Common myeloid progenitor, CD34-positive (primary cell): ENCODE measurements at regions not wholly inside any gene's neighbourhood (a gene's known extent, or its start where the extent isn't known, plus 50 kb on each side); places are given as distances from the start of the nearest gene placed in this dataset.

Experiments
- CTCF ChIA-PET: fragments of 350-600 bp; sonication (Branson Sonifier 250); formaldehyde crosslinking; loops from one replicate; lab custom pipeline; 2021; ENCODE audit warnings: antibody characterized with exemption; lab: Charles Lee
- POLR2A ChIA-PET: fragments of 350-600 bp; sonication (Branson Sonifier 250); formaldehyde crosslinking; loops from one replicate; lab custom pipeline; 2021; ENCODE audit warnings: antibody characterized with exemption; lab: Charles Lee
- DNase-seq, 3 donors: peaks; one replicate each; pipeline versions ENCODE4 v3.0.0 to v3.0.0-alpha.2; 2013
- H3K27ac ChIP-seq, 2 experiments: 1 replicate in 1 of 2; 2 replicates in 1 of 2; pipeline ENCODE4 v1.7.0; 2013; ENCODE audit warnings: inconsistent platforms in 2 of 2, low read length in 2 of 2, mild to moderate bottlenecking in 2 of 2, low read depth in 1 of 2, moderate library complexity in 1 of 2; ENCODE audit not compliant: severe bottlenecking in 2 of 2, insufficient read depth in 1 of 2, poor library complexity in 1 of 2
- H3K27me3 ChIP-seq, 5 experiments: replicated peaks in 2 of 5; 1 replicate in 3 of 5; 2 replicates in 2 of 5; pipeline versions ENCODE4 v1.6.1 to v1.7.0; 2013; ENCODE audit warnings: low read length in 4 of 5, mild to moderate bottlenecking in 2 of 5, moderate library complexity in 2 of 5, inconsistent platforms in 1 of 5; ENCODE audit not compliant: insufficient read depth in 5 of 5, control insufficient read depth in 4 of 5
- H3K36me3 ChIP-seq, 4 experiments: 1 replicate in 2 of 4; 2 replicates in 2 of 4; pipeline versions ENCODE4 v1.6.1 to v1.7.0; 2013; ENCODE audit warnings: low read length in 3 of 4, control low read depth in 1 of 4, mild to moderate bottlenecking in 1 of 4; ENCODE audit not compliant: control insufficient read depth in 4 of 4, insufficient read depth in 4 of 4
- H3K4me1 ChIP-seq, 4 experiments: 1 replicate in 3 of 4; 2 replicates in 1 of 4; pipeline versions ENCODE4 v1.6.1 to v1.7.1; 2013; ENCODE audit warnings: low read length in 3 of 4, mild to moderate bottlenecking in 3 of 4, control low read depth in 1 of 4, inconsistent platforms in 1 of 4, moderate library complexity in 1 of 4; ENCODE audit not compliant: control insufficient read depth in 4 of 4, insufficient read depth in 4 of 4; ENCODE audit errors: control extremely low read depth in 1 of 4
- H3K4me3 ChIP-seq, 7 experiments: 1 replicate in 4 of 7; 2 replicates in 3 of 7; pipeline versions ENCODE4 v1.5.1 to v1.7.0; 2013; ENCODE audit warnings: mild to moderate bottlenecking in 7 of 7, low read length in 6 of 7, moderate library complexity in 6 of 7, inconsistent platforms in 2 of 7, low read depth in 2 of 7, control low read depth in 1 of 7; ENCODE audit not compliant: insufficient read depth in 4 of 7, control insufficient read depth in 1 of 7; ENCODE audit errors: extremely low read depth in 1 of 7
- H3K9me3 ChIP-seq, 5 experiments: 1 replicate in 4 of 5; 2 replicates in 1 of 5; pipeline versions ENCODE4 v1.6.1 to v1.7.1; 2013; ENCODE audit warnings: low read length in 4 of 5, mild to moderate bottlenecking in 2 of 5, inconsistent platforms in 1 of 5, low read depth in 1 of 5, moderate library complexity in 1 of 5; ENCODE audit not compliant: control insufficient read depth in 4 of 5, insufficient read depth in 2 of 5; ENCODE audit errors: control extremely low read depth in 1 of 5
- WGBS: methylation state at CpG from one replicate; pipeline ENCODE4 v1.1.5; 2013; ENCODE audit not compliant: insufficient coverage; 5-methylcytosine and 5-hydroxymethylcytosine counted together

DNA sequence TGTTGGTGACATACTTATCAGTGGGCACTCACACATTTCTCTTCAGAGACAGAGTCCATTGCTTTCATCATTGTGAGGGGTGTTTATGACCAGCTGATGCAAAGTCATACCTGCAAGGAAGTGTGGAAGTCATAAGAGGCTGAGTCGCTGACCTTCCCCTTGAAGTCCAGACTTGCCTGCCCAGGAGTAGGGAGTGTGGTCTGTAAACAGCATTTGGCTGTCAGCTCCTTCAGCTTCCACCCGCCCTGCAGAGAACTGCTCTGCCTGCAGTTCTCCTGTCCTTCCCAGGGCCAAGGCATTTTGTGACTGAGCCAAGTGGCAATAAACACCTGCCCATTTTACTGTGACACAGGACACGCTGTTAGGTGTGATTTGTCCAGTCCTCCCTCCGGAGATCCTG, 801.3 kb downstream of the BCL11B start:
- Histone ChIP-seq H3K4me1 (no peaks in the 10 kb centered on the region), H3K9me3 (peaks cover 0 to 3% (median 0%) of the 10 kb centered on the region in 5 experiments), H3K27ac (no peak overlapping the region), H3K27me3 (no peaks in the 10 kb centered on the region), H3K4me3 (no peak overlapping the region), H3K36me3 (no peaks in the 10 kb centered on the region)
- WGBS = 90% methylated on average over 4 of the region's 4 CpGs
- ChIA-PET POLR2A (no interaction called here), CTCF (no interaction called here)
- no peak for DNase-seq

GRCh38 chr14:98474900-98475299, 797.1 kb downstream of the BCL11B start:
- no peak for DNase-seq
- Histone ChIP-seq H3K36me3 (no peaks in the 10 kb centered on the region), H3K27ac (no peak overlapping the region), H3K4me3 (no peak overlapping the region), H3K4me1 (no peaks in the 10 kb centered on the region), H3K9me3 (no peaks in the 10 kb centered on the region), H3K27me3 (no peaks in the 10 kb centered on the region)
- CTCF ChIA-PET = no interaction called here
- 93% methylated on average over 2 of the region's 2 CpGs for WGBS
- POLR2A ChIA-PET = no interaction called here

GRCh38 chr14:98477935-98478334, 794.1 kb downstream of the BCL11B start:
- H3K36me3 ChIP-seq = no peaks in the 10 kb centered on the region
- H3K4me1 ChIP-seq = no peaks in the 10 kb centered on the region
- no peaks in the 10 kb centered on the region for H3K27me3 ChIP-seq
- 98% methylated on average over 4 of the region's 5 CpGs for WGBS
- no peaks in the 10 kb centered on the region for H3K9me3 ChIP-seq
- ChIA-PET POLR2A (no interaction called here), CTCF (no interaction called here)
- no peak for DNase-seq
- no peak overlapping the region for H3K4me3 ChIP-seq
- H3K27ac ChIP-seq = no peak overlapping the region

- peaks cover 0 to 3% (median 0%) of the 10 kb centered on the region in 5 experiments for H3K9me3 ChIP-seq
- no peaks in the 10 kb centered on the region for H3K4me1 ChIP-seq
- no peak overlapping the region for H3K27ac ChIP-seq
- POLR2A ChIA-PET = no interaction called here
- no peak overlapping the region for H3K4me3 ChIP-seq
- CTCF ChIA-PET = no interaction called here
- WGBS = no CpG with 5 or more reads among the region's 4 CpGs
- no peaks in the 10 kb centered on the region for H3K27me3 ChIP-seq
- no peak for DNase-seq
- H3K36me3 ChIP-seq = no peaks in the 10 kb centered on the region
These were observed 782.9 kb downstream of the BCL11B start for GRCh38 chr14:98489115-98489514.

- CTCF ChIA-PET = no interaction called here
- POLR2A ChIA-PET = no interaction called here
- Histone ChIP-seq H3K9me3 (peaks cover 0 to 3% (median 0%) of the 10 kb centered on the region in 5 experiments), H3K4me3 (no peak overlapping the region), H3K27me3 (peaks cover 0 to 3% (median 0%) of the 10 kb centered on the region in 5 experiments), H3K27ac (no peak overlapping the region), H3K4me1 (no peaks in the 10 kb centered on the region), H3K36me3 (no peaks in the 10 kb centered on the region)
- WGBS = 97% methylated on average over 3 of the region's 5 CpGs
- DNase-seq = no peak
These were observed 777.4 kb downstream of the BCL11B start for GRCh38 chr14:98494582-98494981.

GRCh38 chr14:98498019-98498885, 773.7 kb downstream of the BCL11B start:
- H3K4me3 ChIP-seq = no peak overlapping the region
- no peaks in the 10 kb centered on the region for H3K36me3 ChIP-seq
- DNase-seq = no peak
- peaks cover 0 to 3% (median 0%) of the 10 kb centered on the region in 5 experiments for H3K27me3 ChIP-seq
- H3K9me3 ChIP-seq = peaks cover 0 to 2% (median 0%) of the 10 kb centered on the region in 5 experiments
- H3K4me1 ChIP-seq = no peaks in the 10 kb centered on the region
- H3K27ac ChIP-seq = no peak overlapping the region
- CTCF ChIA-PET = no interaction called here
- POLR2A ChIA-PET = no interaction called here
- 95% methylated on average over 4 of the region's 7 CpGs for whole genome bisulfite sequencing

DNA sequence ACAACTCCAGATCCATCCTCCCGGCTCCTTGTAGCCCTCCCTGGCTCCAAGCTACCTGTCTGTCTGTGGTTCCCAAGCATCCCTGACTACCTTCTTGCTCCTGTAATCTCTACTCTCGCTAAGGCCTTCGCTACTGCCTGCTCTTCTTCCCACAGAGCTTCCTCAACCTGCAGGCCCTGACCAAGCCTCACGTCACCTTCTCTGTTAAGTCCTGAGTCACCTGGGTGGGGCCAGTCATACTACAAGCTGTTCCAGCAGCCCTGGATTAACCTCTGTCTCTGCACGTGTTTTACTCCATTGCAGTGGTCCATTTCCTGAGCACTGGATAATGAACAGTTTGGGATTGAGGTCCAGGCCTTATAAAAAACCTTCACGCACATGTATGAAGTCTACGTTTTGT, 770.7 kb downstream of the BCL11B start:
- ChIA-PET POLR2A (no interaction called here), CTCF (no interaction called here)
- Histone ChIP-seq H3K36me3 (no peaks in the 10 kb centered on the region), H3K27ac (no peak overlapping the region), H3K9me3 (peaks cover 0 to 2% (median 0%) of the 10 kb centered on the region in 5 experiments), H3K4me3 (no peak overlapping the region), H3K27me3 (no peaks in the 10 kb centered on the region), H3K4me1 (no peaks in the 10 kb centered on the region)
- 93% methylated on average over 5 of the region's 7 CpGs for WGBS
- DNase-seq = no peak
